ENCODE measurements at regions not wholly inside any gene's neighbourhood (a gene's known extent, or its start where the extent isn't known, plus 50 kb on each side); places are given as distances from the start of the nearest gene placed in this dataset.

- no peak for DNase-seq
Observed at GRCh38 chr11:10358696-10359095, 53.8 kb downstream of the ADM start.

DNA sequence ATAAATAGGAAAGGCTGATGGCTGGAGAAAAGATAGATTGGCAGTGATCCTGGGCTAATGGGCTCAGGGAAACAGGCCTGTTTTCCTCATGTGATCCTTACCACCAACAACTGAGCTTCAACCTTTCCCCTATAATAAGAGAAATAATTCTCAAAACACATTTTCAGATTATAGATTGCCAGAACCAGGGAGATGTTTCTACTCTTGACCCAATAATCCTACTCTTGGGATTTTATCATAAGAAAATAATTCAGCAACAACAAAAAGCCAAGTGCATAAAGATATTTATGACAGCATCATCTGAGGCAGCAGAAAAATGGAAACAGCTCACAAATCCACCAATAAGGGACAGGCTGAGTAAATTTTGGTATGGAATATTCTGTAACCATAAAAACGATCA, 54.3 kb downstream of the ADM start:
- DNase-seq = no peak

GRCh38 chr11:10360835-10361234, 56.0 kb downstream of the ADM start:
- DNase-seq = no peak

DNA sequence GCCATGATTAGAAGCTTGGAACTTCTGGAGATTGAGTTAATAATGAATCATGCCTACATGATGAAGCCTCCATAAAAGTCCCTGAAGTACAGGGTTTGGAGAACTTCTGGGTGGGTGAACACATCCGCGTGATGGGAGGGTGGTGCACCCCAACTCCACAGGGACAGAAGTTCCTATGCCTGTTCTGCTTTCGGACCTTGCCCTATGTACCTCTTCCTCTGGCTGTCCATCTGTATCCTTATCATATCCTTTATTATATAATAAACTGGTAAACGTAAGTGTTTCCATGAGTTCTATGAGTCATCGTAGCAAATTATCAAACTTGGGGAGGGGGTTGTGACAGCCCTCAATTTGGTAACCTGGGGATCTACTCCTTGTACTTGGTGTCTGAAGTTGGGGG, 60.2 kb downstream of the ADM start:
- no peak for DNase-seq

DNA sequence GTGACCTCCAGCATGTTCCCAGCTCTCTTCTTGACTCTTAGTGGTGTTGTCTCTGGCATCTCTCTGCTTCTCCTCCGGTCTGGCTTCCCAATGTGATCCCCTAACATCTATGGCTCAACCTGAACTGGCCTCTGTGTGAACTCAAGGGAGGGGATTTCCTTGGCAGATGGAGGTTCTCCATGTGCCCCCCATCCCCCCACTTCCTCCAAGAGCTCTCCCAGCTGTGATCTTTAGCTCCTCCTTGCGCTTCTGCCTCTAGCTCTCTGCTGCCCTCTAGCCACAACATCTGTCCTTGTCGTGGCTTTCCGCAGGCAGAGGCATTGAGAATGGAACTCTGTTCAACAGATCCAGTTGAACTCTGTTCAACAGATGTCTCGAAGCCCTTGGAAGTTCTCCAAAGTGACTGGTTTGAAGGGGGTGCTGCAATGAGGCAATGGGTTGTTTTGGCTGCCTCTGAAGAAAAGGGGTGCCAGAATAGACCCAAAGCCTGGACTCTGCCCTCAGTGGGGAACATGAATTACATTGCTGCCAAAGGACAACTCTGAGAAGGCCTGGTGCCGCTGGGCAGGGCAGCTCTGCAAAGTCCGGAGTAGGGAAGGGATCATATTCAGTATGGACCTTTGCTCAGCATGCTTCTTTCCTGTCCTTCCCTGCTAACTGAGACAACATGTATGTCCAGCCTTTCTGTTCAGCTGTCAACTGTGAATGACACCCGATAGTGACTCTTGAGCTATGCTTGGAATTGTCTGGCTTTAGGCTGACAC, 61.9 kb downstream of the ADM start:
- peak; percentile 97 for DNase-seq

- no peak for DNase-seq
Observed at GRCh38 chr11:10371926-10372641, 67.2 kb downstream of the ADM start.

DNA sequence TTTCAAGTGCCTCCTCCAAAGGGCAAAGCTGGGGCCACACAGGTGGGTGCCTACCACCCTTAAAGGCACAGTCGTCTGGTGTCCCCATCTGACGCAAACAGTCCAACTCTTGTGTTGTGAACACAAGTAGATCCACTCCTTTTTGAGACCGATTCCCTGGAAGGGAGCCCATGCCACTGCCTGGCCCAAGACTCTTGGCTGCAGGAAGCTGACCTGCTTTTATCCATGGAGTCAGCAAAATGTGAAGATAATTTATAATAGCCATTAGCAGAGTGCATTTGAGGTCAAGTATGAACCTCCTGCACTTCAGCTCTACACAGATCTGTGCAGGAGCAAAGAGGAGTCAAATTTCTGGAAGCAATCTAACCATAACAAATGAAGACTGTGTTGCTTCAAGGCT, 68.5 kb downstream of the ADM start:
- DNase-seq = no peak

- no peak for DNase-seq
Observed at GRCh38 chr11:10373929-10374328, 69.1 kb downstream of the ADM start.

- no peak for DNase-seq
Observed at GRCh38 chr11:10374386-10374785, 69.5 kb downstream of the ADM start.

- DNase-seq = no peak
Observed at GRCh38 chr11:10375280-10375971, 70.6 kb downstream of the ADM start.

GRCh38 chr11:10376061-10376460, 71.2 kb downstream of the ADM start:
- DNase-seq = no peak

- DNase-seq = peak; percentile 22
Observed at GRCh38 chr11:10377183-10377582, 72.3 kb downstream of the ADM start.

DNA sequence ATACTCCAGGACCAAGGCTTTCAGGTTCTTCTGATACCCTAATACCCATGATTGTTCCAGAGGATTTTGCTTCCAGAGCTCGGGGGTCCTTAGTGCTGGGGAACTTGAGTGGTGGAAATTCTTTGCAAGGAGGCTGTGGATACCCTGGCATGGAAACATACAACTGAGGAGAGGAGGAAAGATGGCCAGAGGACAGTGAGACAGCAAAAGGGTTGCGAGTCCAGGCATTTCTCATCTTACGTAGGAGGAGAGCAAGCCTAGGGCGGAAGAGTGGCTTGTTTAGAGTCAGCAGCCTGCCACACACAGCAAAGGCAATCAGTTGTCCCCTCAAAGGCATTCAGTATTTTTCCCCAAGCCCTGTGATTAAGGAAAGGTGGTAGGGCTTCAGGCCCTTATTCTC, 73.5 kb downstream of the ADM start:
- DNase-seq = no peak

DNA sequence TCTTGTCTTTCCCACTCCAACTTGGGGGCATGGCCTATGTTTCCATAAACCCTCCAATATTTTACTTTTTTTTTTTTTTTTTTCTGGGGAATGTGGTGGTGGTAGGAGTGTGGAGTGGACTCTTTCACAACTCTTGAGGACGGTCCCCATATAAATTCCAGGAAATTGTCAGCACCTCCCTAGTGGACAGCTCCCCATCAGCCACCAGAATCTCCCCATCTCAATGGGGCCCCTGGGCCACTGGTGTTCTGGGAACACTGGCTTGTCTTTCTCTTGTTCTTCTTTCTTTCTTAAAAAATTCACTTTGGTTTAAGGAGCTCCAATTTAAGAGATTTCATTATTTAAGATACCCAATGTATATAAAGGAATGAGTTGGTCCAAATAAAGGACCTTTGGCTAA, 74.1 kb downstream of the ADM start:
- DNase-seq = no peak

GRCh38 chr11:10379426-10379825, 74.6 kb downstream of the ADM start:
- peak; percentile 73 for DNase-seq

GRCh38 chr11:10379871-10380568, 75.0 kb upstream of the AMPD3 start:
- peak; percentile 81 for DNase-seq

GRCh38 chr11:10380921-10381320, 74.1 kb upstream of the AMPD3 start:
- no peak for DNase-seq

GRCh38 chr11:10381736-10382135, 73.3 kb upstream of the AMPD3 start:
- no peak for DNase-seq

GRCh38 chr11:10382518-10382917, 72.5 kb upstream of the AMPD3 start:
- DNase-seq = no peak

GRCh38 chr11:10385696-10386095, 69.4 kb upstream of the AMPD3 start:
- no peak for DNase-seq

DNA sequence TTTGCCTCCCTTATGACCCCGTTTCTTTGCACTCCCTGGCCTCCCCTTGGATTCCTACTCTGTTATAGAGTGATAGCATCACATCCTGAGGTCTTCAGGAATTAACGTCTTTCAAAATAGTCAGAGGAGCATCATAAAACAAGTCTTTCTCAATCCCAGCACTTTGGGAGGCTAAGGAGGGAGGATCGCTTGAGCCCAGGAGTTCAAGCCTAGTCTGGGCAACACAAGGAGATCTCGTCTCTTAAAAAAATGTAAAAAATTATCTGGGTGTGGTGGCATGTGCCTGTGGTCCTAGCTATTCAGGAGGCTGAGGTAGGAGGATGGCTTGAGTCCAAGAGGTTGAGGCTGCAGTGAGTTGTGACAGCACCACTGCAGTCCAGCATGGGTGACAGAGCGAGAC, 68.7 kb upstream of the AMPD3 start:
- DNase-seq = no peak

GRCh38 chr11:10386861-10387205, 68.2 kb upstream of the AMPD3 start:
- DNase-seq = no peak
